ENCODE measurements at regions not wholly inside any gene's neighbourhood (a gene's known extent, or its start where the extent isn't known, plus 50 kb on each side); places are given as distances from the start of the nearest gene placed in this dataset.

- no peak for TF ChIP-seq CTCF (IDR thresholded peaks at IDR 0.05; ENCODE audit: insufficient read depth, low read length)
- TF ChIP-seq POLR2AphosphoS5 (IDR thresholded peaks at IDR 0.05; ENCODE audit: low read depth) = no peak
- no peak for TF ChIP-seq GABPA (IDR thresholded peaks at IDR 0.05; ENCODE audit: low read depth)
- TF ChIP-seq REST (IDR thresholded peaks at IDR 0.05; ENCODE audit: insufficient replicate concordance, low read depth) = no peak
- TF ChIP-seq SPI1 (IDR thresholded peaks at IDR 0.05; ENCODE audit: borderline replicate concordance, low read depth) = no peak
These were observed 891.6 kb upstream of the CRIM1 start for GRCh38 chr2:35463805-35464596.

Data from HL-60 (cell line).